ENCODE measurements at regions not wholly inside any gene's neighbourhood (a gene's known extent, or its start where the extent isn't known, plus 50 kb on each side); places are given as distances from the start of the nearest gene placed in this dataset.
"Not testable (repeated sequence)": the region's sequence is repeated elsewhere in the genome, so short reads cannot be mapped to it uniquely, and the experiment has no call there.

DNA sequence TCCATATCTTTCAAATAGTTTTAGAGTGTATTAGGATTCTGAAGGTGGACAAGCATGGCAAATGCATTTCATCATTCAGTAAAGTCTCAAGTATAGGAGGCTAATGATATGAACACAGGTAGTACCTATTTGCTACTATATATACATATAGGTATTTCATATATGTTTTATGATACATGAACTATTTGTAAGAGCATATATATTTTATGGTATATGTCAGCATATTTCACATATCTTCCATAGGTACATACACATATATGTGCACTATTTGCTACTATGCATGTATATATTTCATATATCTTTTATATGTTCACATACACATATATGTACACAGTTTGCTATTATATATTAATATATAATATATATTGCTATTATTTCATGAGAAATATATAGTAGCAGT lies 1291.7 kb upstream of the MIR17HG start:
- Histone ChIP-seq H3K36me3 (ENCODE audit: control insufficient read depth in 4 of 4, insufficient read depth in 4 of 4, low read length in 3 of 4) (no peaks in the 10 kb centered on the region), H3K27me3 (replicated peaks in 2 of 5; ENCODE audit: control insufficient read depth in 4 of 5, insufficient read depth in 5 of 5, low read length in 4 of 5) (no peaks in the 10 kb centered on the region), H3K4me3 (ENCODE audit: control insufficient read depth in 1 of 7, extremely low read depth in 1 of 7, insufficient read depth in 4 of 7, low read depth in 2 of 7, low read length in 6 of 7) (no peak overlapping the region), H3K27ac (ENCODE audit: insufficient read depth in 1 of 2, low read depth in 1 of 2, low read length in 2 of 2, poor library complexity in 1 of 2, severe bottlenecking in 2 of 2) (no peak overlapping the region), H3K9me3 (ENCODE audit: control extremely low read depth in 1 of 5, control insufficient read depth in 4 of 5, insufficient read depth in 2 of 5, low read depth in 1 of 5, low read length in 4 of 5) (no peaks in the 10 kb centered on the region), H3K4me1 (ENCODE audit: control extremely low read depth in 1 of 4, control insufficient read depth in 4 of 4, insufficient read depth in 4 of 4, low read length in 3 of 4) (no peaks in the 10 kb centered on the region)
- no peak for DNase-seq
- CTCF ChIA-PET: interaction anchor here (0.6 kb wide), 1 partner anchor 140 kb away, joined by 3 read pairs; no protein-coding TSS in a partner anchor
- POLR2A ChIA-PET: no interaction called here

DNA sequence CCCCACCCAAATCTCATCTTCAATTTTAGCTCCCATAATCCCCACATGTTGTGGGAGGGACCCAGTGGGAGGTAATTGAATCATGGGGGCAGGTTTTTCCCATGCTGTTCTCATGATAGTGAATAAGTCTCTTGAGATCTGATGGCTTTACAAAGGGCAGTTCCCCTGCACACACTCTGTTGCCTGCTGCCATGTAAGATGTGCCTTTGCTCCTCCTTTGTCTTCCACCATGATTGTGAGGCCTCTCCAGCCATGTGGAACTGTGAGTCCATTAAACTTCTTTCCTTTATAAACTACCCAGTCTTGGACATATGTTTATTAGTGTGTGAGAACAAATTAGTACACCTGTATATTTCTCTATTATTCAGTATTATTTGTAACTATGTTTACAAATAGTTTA lies 1283.3 kb upstream of the MIR17HG start:
- H3K4me3 ChIP-seq (ENCODE audit: control insufficient read depth in 1 of 7, extremely low read depth in 1 of 7, insufficient read depth in 4 of 7, low read depth in 2 of 7, low read length in 6 of 7); H3K27me3 ChIP-seq (replicated peaks in 2 of 5; ENCODE audit: control insufficient read depth in 4 of 5, insufficient read depth in 5 of 5, low read length in 4 of 5); H3K27ac ChIP-seq (ENCODE audit: insufficient read depth in 1 of 2, low read depth in 1 of 2, low read length in 2 of 2, poor library complexity in 1 of 2, severe bottlenecking in 2 of 2); H3K4me1 ChIP-seq (ENCODE audit: control extremely low read depth in 1 of 4, control insufficient read depth in 4 of 4, insufficient read depth in 4 of 4, low read length in 3 of 4); H3K9me3 ChIP-seq (ENCODE audit: control extremely low read depth in 1 of 5, control insufficient read depth in 4 of 5, insufficient read depth in 2 of 5, low read depth in 1 of 5, low read length in 4 of 5); POLR2A ChIA-PET; DNase-seq; CTCF ChIA-PET; H3K36me3 ChIP-seq (ENCODE audit: control insufficient read depth in 4 of 4, insufficient read depth in 4 of 4, low read length in 3 of 4): not testable (repeated sequence)

- 0% methylated on average over 3 of the region's 3 CpGs for WGBS (ENCODE audit: insufficient coverage)
- no peak for DNase-seq
- CTCF ChIA-PET: no interaction called here
- H3K36me3 ChIP-seq (ENCODE audit: control insufficient read depth in 4 of 4, insufficient read depth in 4 of 4, low read length in 3 of 4): no peaks in the 10 kb centered on the region
- no peaks in the 10 kb centered on the region for H3K9me3 ChIP-seq (ENCODE audit: control extremely low read depth in 1 of 5, control insufficient read depth in 4 of 5, insufficient read depth in 2 of 5, low read depth in 1 of 5, low read length in 4 of 5)
- no peak overlapping the region for H3K4me3 ChIP-seq (ENCODE audit: control insufficient read depth in 1 of 7, extremely low read depth in 1 of 7, insufficient read depth in 4 of 7, low read depth in 2 of 7, low read length in 6 of 7)
- no peaks in the 10 kb centered on the region for H3K27me3 ChIP-seq (replicated peaks in 2 of 5; ENCODE audit: control insufficient read depth in 4 of 5, insufficient read depth in 5 of 5, low read length in 4 of 5)
- POLR2A ChIA-PET: no interaction called here
- peaks cover 0 to 4% (median 0%) of the 10 kb centered on the region in 4 experiments for H3K4me1 ChIP-seq (ENCODE audit: control extremely low read depth in 1 of 4, control insufficient read depth in 4 of 4, insufficient read depth in 4 of 4, low read length in 3 of 4)
- H3K27ac ChIP-seq (ENCODE audit: insufficient read depth in 1 of 2, low read depth in 1 of 2, low read length in 2 of 2, poor library complexity in 1 of 2, severe bottlenecking in 2 of 2): no peak overlapping the region
Observed at GRCh38 chr13:90068658-90069057, 1278.8 kb upstream of the MIR17HG start.

DNA sequence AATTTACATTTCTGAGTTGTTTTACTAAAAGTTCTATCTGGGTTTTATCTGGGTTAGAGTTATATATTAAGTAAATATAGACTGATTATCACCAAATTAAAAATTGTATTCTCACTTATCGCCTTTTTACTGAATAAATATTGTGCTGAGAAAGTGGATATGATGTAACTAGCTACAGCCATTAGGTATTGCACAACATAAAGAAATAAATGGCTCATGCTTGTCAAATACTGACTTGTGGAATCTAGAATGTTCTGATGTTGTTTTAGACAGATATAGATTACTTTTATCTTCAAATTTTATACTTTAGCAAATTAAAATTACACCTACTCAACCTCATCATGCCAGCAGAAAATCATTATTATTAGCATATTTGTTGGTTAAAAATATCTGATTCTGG lies 1277.1 kb upstream of the MIR17HG start:
- DNase-seq: no peak
- CTCF ChIA-PET: no interaction called here
- no CpG with 5 or more reads among the region's 1 CpG for WGBS (ENCODE audit: insufficient coverage)

DNA sequence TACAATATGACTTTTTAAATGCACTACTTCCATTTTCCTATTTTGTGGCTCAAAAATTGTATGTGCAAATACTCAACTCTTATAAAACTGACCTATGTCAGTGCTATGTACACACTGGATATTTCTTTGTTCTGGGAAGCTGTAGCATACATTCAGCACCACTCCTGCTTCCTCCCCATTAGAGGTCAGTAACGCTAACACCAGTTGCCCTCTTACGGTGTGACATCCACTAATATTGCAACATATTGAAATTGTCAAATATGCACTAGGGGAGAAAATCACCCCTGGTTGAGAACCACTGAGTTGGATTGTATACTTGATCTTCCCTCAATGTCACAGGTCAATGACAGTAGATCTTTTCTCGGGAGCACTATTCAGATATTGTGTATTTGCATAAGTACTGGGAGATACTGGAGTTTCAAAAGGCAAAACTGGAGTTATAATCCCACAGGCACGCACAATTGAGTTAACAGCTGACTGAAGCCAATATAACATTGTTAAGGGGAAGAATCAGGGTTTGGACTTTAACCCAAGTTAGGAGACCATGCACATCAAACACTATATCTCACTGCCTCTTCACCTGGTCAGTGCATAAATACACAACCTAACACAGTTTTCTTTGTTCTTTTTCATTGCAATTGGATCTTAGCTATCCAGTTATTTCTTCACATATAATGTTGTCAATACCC lies 1276.5 kb upstream of the MIR17HG start:
- H3K4me1 ChIP-seq (ENCODE audit: control extremely low read depth in 1 of 4, control insufficient read depth in 4 of 4, insufficient read depth in 4 of 4, low read length in 3 of 4): peaks cover 0 to 4% (median 0%) of the 10 kb centered on the region in 4 experiments
- POLR2A ChIA-PET: no interaction called here
- no peak overlapping the region for H3K27ac ChIP-seq (ENCODE audit: insufficient read depth in 1 of 2, low read depth in 1 of 2, low read length in 2 of 2, poor library complexity in 1 of 2, severe bottlenecking in 2 of 2)
- CTCF ChIA-PET: no interaction called here
- no peak for DNase-seq
- H3K4me3 ChIP-seq (ENCODE audit: control insufficient read depth in 1 of 7, extremely low read depth in 1 of 7, insufficient read depth in 4 of 7, low read depth in 2 of 7, low read length in 6 of 7): no peak overlapping the region
- WGBS (ENCODE audit: insufficient coverage): 100% methylated on average over 1 of the region's 4 CpGs
- no peaks in the 10 kb centered on the region for H3K9me3 ChIP-seq (ENCODE audit: control extremely low read depth in 1 of 5, control insufficient read depth in 4 of 5, insufficient read depth in 2 of 5, low read depth in 1 of 5, low read length in 4 of 5)
- no peaks in the 10 kb centered on the region for H3K27me3 ChIP-seq (replicated peaks in 2 of 5; ENCODE audit: control insufficient read depth in 4 of 5, insufficient read depth in 5 of 5, low read length in 4 of 5)
- no peaks in the 10 kb centered on the region for H3K36me3 ChIP-seq (ENCODE audit: control insufficient read depth in 4 of 4, insufficient read depth in 4 of 4, low read length in 3 of 4)

More for the DNA sequence above, 1277.1 kb upstream of the MIR17HG start:
- Histone ChIP-seq H3K27ac (ENCODE audit: insufficient read depth in 1 of 2, low read depth in 1 of 2, low read length in 2 of 2, poor library complexity in 1 of 2, severe bottlenecking in 2 of 2) (no peak overlapping the region), H3K4me1 (ENCODE audit: control extremely low read depth in 1 of 4, control insufficient read depth in 4 of 4, insufficient read depth in 4 of 4, low read length in 3 of 4) (peaks cover 0 to 4% (median 0%) of the 10 kb centered on the region in 4 experiments), H3K9me3 (ENCODE audit: control extremely low read depth in 1 of 5, control insufficient read depth in 4 of 5, insufficient read depth in 2 of 5, low read depth in 1 of 5, low read length in 4 of 5) (no peaks in the 10 kb centered on the region), H3K4me3 (ENCODE audit: control insufficient read depth in 1 of 7, extremely low read depth in 1 of 7, insufficient read depth in 4 of 7, low read depth in 2 of 7, low read length in 6 of 7) (no peak overlapping the region), H3K36me3 (ENCODE audit: control insufficient read depth in 4 of 4, insufficient read depth in 4 of 4, low read length in 3 of 4) (no peaks in the 10 kb centered on the region), H3K27me3 (replicated peaks in 2 of 5; ENCODE audit: control insufficient read depth in 4 of 5, insufficient read depth in 5 of 5, low read length in 4 of 5) (no peaks in the 10 kb centered on the region)
- POLR2A ChIA-PET: no interaction called here

GRCh38 chr13:90084684-90085290 lies 1262.7 kb upstream of the MIR17HG start:
- WGBS (ENCODE audit: insufficient coverage): no CpG with 5 or more reads among the region's 1 CpG
- POLR2A ChIA-PET: no interaction called here

GRCh38 chr13:90089051-90089450 lies 1258.4 kb upstream of the MIR17HG start:
- POLR2A ChIA-PET: no interaction called here
- no peaks in the 10 kb centered on the region for H3K27me3 ChIP-seq (replicated peaks in 2 of 5; ENCODE audit: control insufficient read depth in 4 of 5, insufficient read depth in 5 of 5, low read length in 4 of 5)
- no peak overlapping the region for H3K27ac ChIP-seq (ENCODE audit: insufficient read depth in 1 of 2, low read depth in 1 of 2, low read length in 2 of 2, poor library complexity in 1 of 2, severe bottlenecking in 2 of 2)
- H3K9me3 ChIP-seq (ENCODE audit: control extremely low read depth in 1 of 5, control insufficient read depth in 4 of 5, insufficient read depth in 2 of 5, low read depth in 1 of 5, low read length in 4 of 5): no peaks in the 10 kb centered on the region
- WGBS (ENCODE audit: insufficient coverage): no CpG with 5 or more reads among the region's 3 CpGs
- no peak overlapping the region for H3K4me3 ChIP-seq (ENCODE audit: control insufficient read depth in 1 of 7, extremely low read depth in 1 of 7, insufficient read depth in 4 of 7, low read depth in 2 of 7, low read length in 6 of 7)
- DNase-seq: no peak
- no peaks in the 10 kb centered on the region for H3K36me3 ChIP-seq (ENCODE audit: control insufficient read depth in 4 of 4, insufficient read depth in 4 of 4, low read length in 3 of 4)
- CTCF ChIA-PET: no interaction called here
- H3K4me1 ChIP-seq (ENCODE audit: control extremely low read depth in 1 of 4, control insufficient read depth in 4 of 4, insufficient read depth in 4 of 4, low read length in 3 of 4): no peaks in the 10 kb centered on the region

More at GRCh38 chr13:90084684-90085290, 1262.7 kb upstream of the MIR17HG start:
- Histone ChIP-seq H3K4me3 (ENCODE audit: control insufficient read depth in 1 of 7, extremely low read depth in 1 of 7, insufficient read depth in 4 of 7, low read depth in 2 of 7, low read length in 6 of 7) (no peak overlapping the region), H3K36me3 (ENCODE audit: control insufficient read depth in 4 of 4, insufficient read depth in 4 of 4, low read length in 3 of 4) (no peaks in the 10 kb centered on the region), H3K4me1 (ENCODE audit: control extremely low read depth in 1 of 4, control insufficient read depth in 4 of 4, insufficient read depth in 4 of 4, low read length in 3 of 4) (no peaks in the 10 kb centered on the region), H3K27ac (ENCODE audit: insufficient read depth in 1 of 2, low read depth in 1 of 2, low read length in 2 of 2, poor library complexity in 1 of 2, severe bottlenecking in 2 of 2) (no peak overlapping the region), H3K27me3 (replicated peaks in 2 of 5; ENCODE audit: control insufficient read depth in 4 of 5, insufficient read depth in 5 of 5, low read length in 4 of 5) (no peaks in the 10 kb centered on the region), H3K9me3 (ENCODE audit: control extremely low read depth in 1 of 5, control insufficient read depth in 4 of 5, insufficient read depth in 2 of 5, low read depth in 1 of 5, low read length in 4 of 5) (no peaks in the 10 kb centered on the region)
- no peak for DNase-seq
- CTCF ChIA-PET: no interaction called here
